Testis (tissue), 2 donors: ENCODE measurements at regions not wholly inside any gene's neighbourhood (a gene's known extent, or its start where the extent isn't known, plus 50 kb on each side); places are given as distances from the start of the nearest gene placed in this dataset.

Experiments used
- DNase-seq: peaks from one replicate; pipeline ENCODE4 v3.0.0-alpha.2; 2019
- H3K27ac ChIP-seq, 2 donors: fragments of 200-600 bp; sonication (generic); one replicate each; pipeline ENCODE4 v1.5.1; 2019
- H3K27me3 ChIP-seq: fragments of 200-600 bp; sonication (generic); one replicate; pipeline ENCODE4 v1.5.1; 2019
- H3K36me3 ChIP-seq: fragments of 200-600 bp; sonication (generic); one replicate; pipeline ENCODE4 v1.5.1; 2017; ENCODE audit warnings: low read depth; ENCODE audit errors: missing control alignments
- H3K4me1 ChIP-seq: fragments of 200-600 bp; sonication (generic); one replicate; pipeline ENCODE4 v1.5.1; 2019
- H3K4me3 ChIP-seq, 2 donors: fragments of 200-600 bp; sonication (generic); one replicate each; pipeline ENCODE4 v1.5.1; 2017 to 2019
- H3K9me3 ChIP-seq: fragments of 200-600 bp; sonication (generic); one replicate; pipeline ENCODE4 v1.5.1; 2017
- CTCF ChIP-seq, 3 experiments: fragments of 450-650 bp in 2 of 3; fragments of 200-600 bp in 1 of 3; sonication (generic) in 1 of 3; IDR thresholded peaks; one replicate each; pipeline ENCODE4 v1.5.1; 2016 to 2019; ENCODE audit warnings: antibody characterized with exemption in 3 of 3, mild to moderate bottlenecking in 2 of 3, moderate library complexity in 1 of 3
- POLR2A ChIP-seq: fragments of 450-650 bp; IDR thresholded peaks from one replicate; pipeline ENCODE4 v1.6.1; 2017; ENCODE audit warnings: antibody characterized with exemption, mild to moderate bottlenecking, moderate library complexity
- WGBS, 2 donors: methylation state at CpG; one replicate each; pipeline ENCODE4 v1.1.5; 2018; 5-methylcytosine and 5-hydroxymethylcytosine counted together
- intact Hi-C: fragments of 100-400 bp; cut with DNase I; formaldehyde crosslinking; loops from one replicate; pipeline ENCODE4 v1.15.1; 2023; ENCODE audit warnings: low total_unique reads

- Histone ChIP-seq H3K4me1 (no peaks in the 10 kb centered on the region), H3K9me3 (no peaks in the 10 kb centered on the region), H3K4me3 (no peak overlapping the region), H3K36me3 (no peaks in the 10 kb centered on the region), H3K27me3 (no peaks in the 10 kb centered on the region), H3K27ac (no peak overlapping the region)
- intact Hi-C loops, result no loop called here
- WGBS, 2 donors, result 74 to 93% methylated on average over 1 of the region's 1 CpG
- DNase-seq, result no peak
- no peak for TF ChIP-seq POLR2A
- no peak for TF ChIP-seq CTCF (IDR thresholded peaks at IDR 0.05)
Measured at GRCh38 chr4:187617113-187617512, 378.5 kb upstream of the ZFP42 start.

GRCh38 chr4:187618701-187619281 is 376.8 kb upstream of the ZFP42 start:
- H3K27ac ChIP-seq, result no peak overlapping the region
- no peaks in the 10 kb centered on the region for H3K36me3 ChIP-seq
- DNase-seq, result no peak
- WGBS, 2 donors, result 79 to 87% methylated on average over 2 of the region's 2 CpGs
- TF ChIP-seq CTCF (IDR thresholded peaks at IDR 0.05), result no peak
- no peak overlapping the region for H3K4me3 ChIP-seq
- no peaks in the 10 kb centered on the region for H3K4me1 ChIP-seq
- no peaks in the 10 kb centered on the region for H3K27me3 ChIP-seq
- intact Hi-C loops, result no loop called here
- no peaks in the 10 kb centered on the region for H3K9me3 ChIP-seq

GRCh38 chr4:187619319-187619718 is 376.3 kb upstream of the ZFP42 start:
- no peaks in the 10 kb centered on the region for H3K27me3 ChIP-seq
- no peak overlapping the region for H3K27ac ChIP-seq
- 60 to 75% methylated on average over 4 of the region's 4 CpGs for WGBS, 2 donors
- intact Hi-C loops, result no loop called here
- no peaks in the 10 kb centered on the region for H3K9me3 ChIP-seq
- no peak overlapping the region for H3K4me3 ChIP-seq
- no peaks in the 10 kb centered on the region for H3K4me1 ChIP-seq
- no peaks in the 10 kb centered on the region for H3K36me3 ChIP-seq
- TF ChIP-seq POLR2A (no peak), CTCF (IDR thresholded peaks at IDR 0.05) (no peak)
- DNase-seq, result no peak

- H3K4me1 ChIP-seq, result no peaks in the 10 kb centered on the region
- WGBS, 2 donors, result 71 to 72% methylated on average over 8 of the region's 8 CpGs
- intact Hi-C loops, result no loop called here
Measured at GRCh38 chr4:187632260-187632995, 363.1 kb upstream of the ZFP42 start.

More at GRCh38 chr4:187632260-187632995, 363.1 kb upstream of the ZFP42 start:
- DNase-seq, result no peak
- no peak overlapping the region for H3K4me3 ChIP-seq
- H3K9me3 ChIP-seq, result no peaks in the 10 kb centered on the region
- H3K36me3 ChIP-seq, result no peaks in the 10 kb centered on the region
- no peak for TF ChIP-seq CTCF (IDR thresholded peaks at IDR 0.05)
- no peak for TF ChIP-seq POLR2A
- H3K27ac ChIP-seq, result no peak overlapping the region
- H3K27me3 ChIP-seq, result no peaks in the 10 kb centered on the region
